Mesendoderm (in vitro differentiated cells): ENCODE measurements at regions not wholly inside any gene's neighbourhood (a gene's known extent, or its start where the extent isn't known, plus 50 kb on each side); places are given as distances from the start of the nearest gene placed in this dataset.

Experiments
- DNase-seq: peaks from one replicate; pipeline ENCODE4 v3.0.0; 2013
- H2AK5ac ChIP-seq: 2 replicates; pipeline ENCODE4 v1.6.1; 2013; ENCODE audit warnings: low read length, inconsistent platforms
- H2BK120ac ChIP-seq: 2 replicates; pipeline ENCODE4 v1.6.1; 2013; ENCODE audit warnings: low read depth, mild to moderate bottlenecking, low read length, moderate library complexity, mixed read lengths
- H2BK15ac ChIP-seq: replicated peaks from 2 replicates; pipeline ENCODE4 v1.6.1; 2013; ENCODE audit warnings: low read depth, mild to moderate bottlenecking, moderate library complexity
- H2BK5ac ChIP-seq: 2 replicates; pipeline ENCODE4 v1.6.1; 2013; ENCODE audit warnings: low read length, inconsistent platforms
- H3K18ac ChIP-seq: 2 replicates; pipeline ENCODE4 v1.6.1; 2013; ENCODE audit warnings: mild to moderate bottlenecking, low read length, mixed read lengths
- H3K23ac ChIP-seq: one replicate; pipeline ENCODE4 v1.6.1; 2013; ENCODE audit warnings: low read length
- H3K27ac ChIP-seq: 2 replicates; pipeline ENCODE4 v1.5.1; 2013; ENCODE audit warnings: low read depth, mild to moderate bottlenecking, inconsistent platforms, low read length, moderate library complexity
- H3K27me3 ChIP-seq: 2 replicates; pipeline ENCODE4 v1.6.1; 2013; ENCODE audit warnings: low read length, control low read depth, mild to moderate bottlenecking, inconsistent platforms; ENCODE audit not compliant: insufficient read depth, poor library complexity
- H3K36me3 ChIP-seq: 2 replicates; pipeline ENCODE4 v1.6.1; 2013; ENCODE audit warnings: low read length, inconsistent platforms; ENCODE audit not compliant: control insufficient read depth, insufficient read depth
- H3K4ac ChIP-seq: one replicate; pipeline ENCODE4 v1.6.1; 2013; ENCODE audit warnings: low read depth, mild to moderate bottlenecking, low read length, moderate library complexity
- H3K4me1 ChIP-seq: 2 replicates; pipeline ENCODE4 v1.6.1; 2013; ENCODE audit warnings: low read depth, low read length, inconsistent platforms; ENCODE audit not compliant: control insufficient read depth
- H3K4me2 ChIP-seq: 2 replicates; pipeline ENCODE4 v1.6.1; 2013; ENCODE audit warnings: low read length
- H3K4me3 ChIP-seq: 2 replicates; pipeline ENCODE4 v1.5.1; 2013; ENCODE audit warnings: mild to moderate bottlenecking, low read length
- H3K56ac ChIP-seq: one replicate; pipeline ENCODE4 v1.6.1; 2013; ENCODE audit warnings: low read length
- H3K79me1 ChIP-seq: 2 replicates; pipeline ENCODE4 v1.6.1; 2013; ENCODE audit warnings: low read length, inconsistent platforms
- H3K79me2 ChIP-seq: 2 replicates; pipeline ENCODE4 v1.6.1; 2013; ENCODE audit warnings: mild to moderate bottlenecking, low read length; ENCODE audit not compliant: control insufficient read depth, insufficient read depth
- H3K9ac ChIP-seq: 2 replicates; pipeline ENCODE4 v1.6.1; 2013; ENCODE audit warnings: low read length, inconsistent platforms
- H4K5ac ChIP-seq: one replicate; pipeline ENCODE4 v1.6.1; 2013; ENCODE audit warnings: low read length
- H4K8ac ChIP-seq: one replicate; pipeline ENCODE4 v1.6.1; 2013; ENCODE audit warnings: low read depth, mild to moderate bottlenecking, control low read depth, low read length, moderate library complexity
- WGBS: extraction: QIAGEN DNeasy Blood & Tissue Kit; methylation state at CpG from one replicate; pipeline ENCODE4 v1.1.7; 2013; ENCODE audit warnings: low lambda C conversion rate, missing lambda C conversion rate; ENCODE audit not compliant: insufficient coverage; ENCODE audit errors: extremely low coverage; 5-methylcytosine and 5-hydroxymethylcytosine counted together

DNA sequence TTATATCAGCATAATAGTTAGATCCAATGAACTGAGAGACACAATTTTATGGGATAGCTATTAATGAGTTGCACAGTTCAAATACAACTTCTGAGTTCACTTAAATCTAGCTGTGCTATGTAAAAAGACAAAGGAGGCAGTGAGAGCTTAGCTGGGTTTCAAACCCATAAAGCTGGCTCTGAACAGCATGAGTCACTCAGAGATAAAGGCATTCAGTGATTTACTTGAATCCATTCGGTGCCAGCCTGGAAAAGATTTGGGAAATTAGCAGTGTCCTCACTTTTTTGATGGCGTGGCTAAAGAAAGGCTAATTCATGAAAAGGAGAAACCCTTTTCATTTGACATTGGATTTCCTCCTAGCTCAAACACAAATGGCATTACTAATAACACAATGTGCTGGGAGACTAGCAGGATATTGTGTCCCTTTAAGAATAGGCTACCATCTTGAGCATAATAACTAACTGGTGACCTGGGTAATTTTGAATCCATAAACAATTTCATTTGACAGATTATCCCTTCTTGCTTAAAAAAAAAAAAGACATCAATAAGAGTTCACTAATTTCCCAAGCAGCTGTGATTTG, 98.4 kb upstream of the NEUROD1 start:
- WGBS: no CpG with 5 or more reads among the region's 2 CpGs
- H3K36me3 ChIP-seq: no peaks in the 10 kb centered on the region
- no peaks in the 10 kb centered on the region for H3K79me2 ChIP-seq
- H2BK120ac ChIP-seq: no peak overlapping the region
- no peak overlapping the region for H3K4me3 ChIP-seq
- peaks cover 5% of the 10 kb centered on the region for H3K4me1 ChIP-seq
- no peak overlapping the region for H2AK5ac ChIP-seq
- no peak overlapping the region for H3K23ac ChIP-seq
- peak overlapping the region; percentile 39 for H3K18ac ChIP-seq
- no peak overlapping the region for H4K5ac ChIP-seq
- H4K8ac ChIP-seq: no peak overlapping the region
- H2BK15ac ChIP-seq: no peak overlapping the region
- H3K4me2 ChIP-seq: no peak overlapping the region
- H2BK5ac ChIP-seq: no peak overlapping the region
- H3K79me1 ChIP-seq: no peaks in the 10 kb centered on the region
- H3K9ac ChIP-seq: no peak overlapping the region
- DNase-seq: no peak
- H3K27ac ChIP-seq: no peak overlapping the region
- H3K56ac ChIP-seq: no peak overlapping the region
- no peak overlapping the region for H3K4ac ChIP-seq
- H3K27me3 ChIP-seq: no peaks in the 10 kb centered on the region

DNA sequence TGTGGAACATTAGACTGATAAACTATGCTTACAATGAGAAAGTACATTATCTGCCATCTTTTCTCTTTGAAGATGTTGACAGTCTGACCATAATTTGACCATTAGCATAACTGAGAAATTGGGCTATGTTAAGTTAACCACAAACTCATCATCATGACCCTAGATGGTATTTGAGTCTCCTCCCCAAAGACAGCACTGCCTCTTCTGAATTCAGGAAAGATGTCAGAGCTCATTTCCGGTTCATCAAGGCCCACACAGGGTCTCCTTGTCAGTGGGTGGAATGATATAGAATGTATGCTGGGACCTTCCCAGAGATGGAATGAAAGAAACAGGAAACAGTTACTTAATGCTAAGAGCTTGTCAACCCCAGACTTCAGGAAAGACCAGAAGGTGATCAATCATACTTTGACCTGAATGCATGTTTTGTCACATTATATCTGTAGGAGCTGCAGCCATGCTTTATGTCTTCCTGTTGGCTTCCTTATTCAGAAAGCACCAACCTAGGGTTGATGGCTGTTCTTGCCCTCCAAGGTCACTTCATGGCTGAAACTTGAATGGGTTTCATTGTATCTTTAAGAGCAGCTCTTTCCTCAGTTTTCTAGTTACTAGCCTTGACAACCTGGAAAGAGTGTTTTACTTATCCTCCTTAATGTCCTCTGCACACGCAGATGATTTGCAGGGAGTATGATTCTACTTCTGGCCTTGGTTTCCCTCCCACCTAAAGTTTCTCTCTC, 99.1 kb upstream of the NEUROD1 start:
- H2BK15ac ChIP-seq: peak overlapping the region; percentile 41
- H3K4ac ChIP-seq: no peak overlapping the region
- no peak overlapping the region for H4K8ac ChIP-seq
- no peak overlapping the region for H3K18ac ChIP-seq
- H3K27me3 ChIP-seq: no peaks in the 10 kb centered on the region
- no peak overlapping the region for H2BK120ac ChIP-seq
- no peak overlapping the region for H3K4me3 ChIP-seq
- WGBS: no CpG with 5 or more reads among the region's 2 CpGs
- H3K36me3 ChIP-seq: no peaks in the 10 kb centered on the region
- H3K9ac ChIP-seq: no peak overlapping the region
- peak overlapping the region; percentile 23 for H2BK5ac ChIP-seq
- H3K4me2 ChIP-seq: no peak overlapping the region
- peak overlapping the region; percentile 25 for H2AK5ac ChIP-seq
- peaks cover 5% of the 10 kb centered on the region for H3K4me1 ChIP-seq
- no peak overlapping the region for H3K23ac ChIP-seq
- H3K79me1 ChIP-seq: no peaks in the 10 kb centered on the region
- no peak for DNase-seq
- no peaks in the 10 kb centered on the region for H3K79me2 ChIP-seq
- no peak overlapping the region for H3K56ac ChIP-seq
- H4K5ac ChIP-seq: no peak overlapping the region
- no peak overlapping the region for H3K27ac ChIP-seq

DNA sequence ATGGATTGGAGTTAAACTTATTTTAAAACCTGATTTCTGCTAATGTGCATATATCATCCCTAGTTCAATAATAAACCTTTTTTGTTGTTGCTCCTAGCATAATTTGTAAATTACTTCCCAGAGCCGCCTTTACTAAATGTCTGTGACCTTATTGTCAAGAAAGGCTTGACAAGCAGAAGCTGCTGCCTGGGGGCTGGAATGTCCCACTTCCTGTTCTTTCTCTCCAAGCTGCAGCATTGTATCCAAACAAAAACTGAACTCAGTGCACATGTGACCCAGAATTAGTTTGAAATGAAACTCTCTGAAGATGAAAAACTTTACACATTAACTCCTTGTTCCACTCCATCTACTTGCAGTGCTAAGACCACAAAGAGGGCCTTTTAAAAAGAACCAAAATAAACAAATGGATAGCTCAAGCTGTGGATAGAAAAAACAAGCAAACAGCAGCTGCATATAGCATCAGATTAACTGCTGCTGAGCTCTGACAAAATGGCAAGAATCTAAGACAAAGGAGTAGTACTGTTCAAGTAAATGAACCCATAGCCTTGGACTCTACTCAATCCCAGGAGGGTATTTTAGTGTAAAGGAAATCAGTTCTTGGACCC, 99.8 kb upstream of the NEUROD1 start:
- no peak overlapping the region for H3K23ac ChIP-seq
- H2BK15ac ChIP-seq: no peak overlapping the region
- no peak overlapping the region for H3K9ac ChIP-seq
- no peak overlapping the region for H2AK5ac ChIP-seq
- no peak overlapping the region for H3K4me2 ChIP-seq
- H3K4me1 ChIP-seq: peaks cover 5% of the 10 kb centered on the region
- no peak overlapping the region for H4K8ac ChIP-seq
- H3K56ac ChIP-seq: no peak overlapping the region
- H3K27ac ChIP-seq: no peak overlapping the region
- H3K36me3 ChIP-seq: no peaks in the 10 kb centered on the region
- no peak overlapping the region for H2BK120ac ChIP-seq
- H4K5ac ChIP-seq: no peak overlapping the region
- no peak overlapping the region for H3K4me3 ChIP-seq
- H3K27me3 ChIP-seq: no peaks in the 10 kb centered on the region
- H3K79me1 ChIP-seq: no peaks in the 10 kb centered on the region
- H3K4ac ChIP-seq: no peak overlapping the region
- no peak overlapping the region for H2BK5ac ChIP-seq
- WGBS: no CpG with 5 or more reads among the region's 1 CpG
- DNase-seq: peak; percentile 46
- H3K79me2 ChIP-seq: no peaks in the 10 kb centered on the region
- no peak overlapping the region for H3K18ac ChIP-seq

DNA sequence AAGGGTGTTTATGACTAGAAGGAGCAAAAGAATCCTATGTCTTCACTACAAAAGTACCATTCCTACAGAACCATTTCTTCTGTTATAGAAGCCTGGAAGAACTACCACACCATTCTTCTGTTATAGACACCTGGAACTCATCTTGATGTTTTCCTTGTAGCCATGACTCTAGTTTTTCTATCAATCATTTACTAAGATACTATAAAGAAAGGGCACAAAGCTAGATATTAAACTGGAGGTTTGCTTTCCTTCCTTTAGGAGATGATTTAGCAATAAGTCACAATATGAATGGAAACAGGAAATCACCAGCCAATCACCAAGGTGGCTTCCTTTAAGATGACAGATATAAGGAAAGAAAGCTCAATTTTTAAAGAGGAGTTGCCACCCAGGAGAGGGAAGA, 100.3 kb upstream of the NEUROD1 start:
- Histone ChIP-seq H3K56ac (no peak overlapping the region), H2BK5ac (no peak overlapping the region), H4K5ac (no peak overlapping the region), H3K27me3 (no peaks in the 10 kb centered on the region), H3K79me1 (no peaks in the 10 kb centered on the region), H2BK120ac (no peak overlapping the region), H3K36me3 (no peaks in the 10 kb centered on the region), H3K4ac (no peak overlapping the region), H3K18ac (peak overlapping the region; percentile 61), H3K27ac (no peak overlapping the region), H3K9ac (no peak overlapping the region), H3K4me2 (no peak overlapping the region), H3K23ac (no peak overlapping the region), H2AK5ac (no peak overlapping the region), H3K79me2 (no peaks in the 10 kb centered on the region), H3K4me1 (peaks cover 5% of the 10 kb centered on the region), H2BK15ac (no peak overlapping the region), H4K8ac (no peak overlapping the region), H3K4me3 (no peak overlapping the region)
- no peak for DNase-seq

DNA sequence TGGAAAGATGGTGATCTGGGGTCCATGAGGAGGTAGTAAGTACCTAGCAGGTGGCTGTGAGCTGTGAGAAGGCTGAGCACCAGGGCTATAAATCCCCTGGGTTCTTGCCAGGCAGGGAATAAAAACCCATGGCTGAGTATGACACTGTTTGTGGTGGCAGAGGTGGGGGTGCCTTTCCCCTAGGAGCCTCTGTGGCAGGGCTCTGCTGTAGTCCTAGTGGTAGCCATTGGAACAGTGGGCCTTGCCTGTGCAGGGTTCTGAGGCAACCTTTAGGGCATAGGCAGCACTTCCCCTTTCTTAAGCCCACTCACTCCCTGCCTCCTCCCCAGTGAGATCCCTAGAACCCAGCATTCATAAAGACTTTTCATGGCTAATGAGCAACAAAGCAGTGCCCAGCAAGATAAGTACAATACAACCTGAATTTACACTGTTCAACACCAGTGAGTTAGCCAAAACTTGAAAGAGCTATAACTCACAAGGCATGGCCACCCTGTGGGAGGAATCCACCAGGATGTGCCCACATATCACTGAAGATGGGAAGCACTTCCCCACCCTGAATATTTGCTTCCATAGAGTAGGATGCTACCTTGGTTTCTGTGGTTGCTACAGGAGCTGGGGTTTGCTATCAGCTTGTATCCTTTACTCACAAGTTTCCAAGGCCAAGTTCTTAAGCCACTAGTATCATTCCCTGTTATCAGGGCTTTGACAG, 100.9 kb upstream of the NEUROD1 start:
- Histone ChIP-seq H3K4me3 (no peak overlapping the region), H3K79me1 (no peaks in the 10 kb centered on the region), H3K4me1 (peaks cover 5% of the 10 kb centered on the region), H3K4ac (peak overlapping the region; percentile 89), H2BK120ac (peak overlapping the region; percentile 0), H3K27me3 (no peaks in the 10 kb centered on the region), H3K18ac (peak overlapping the region; percentile 61), H3K27ac (no peak overlapping the region), H2BK15ac (no peak overlapping the region), H3K36me3 (no peaks in the 10 kb centered on the region), H3K56ac (no peak overlapping the region), H3K4me2 (no peak overlapping the region), H3K9ac (no peak overlapping the region), H3K23ac (no peak overlapping the region), H4K5ac (no peak overlapping the region), H2AK5ac (peak overlapping the region; percentile 65), H4K8ac (no peak overlapping the region), H3K79me2 (no peaks in the 10 kb centered on the region), H2BK5ac (peak overlapping the region; percentile 15)
- no peak for DNase-seq
